GM12878 (cell line): ENCODE measurements at regions not wholly inside any gene's neighbourhood (a gene's known extent, or its start where the extent isn't known, plus 50 kb on each side); places are given as distances from the start of the nearest gene placed in this dataset.
A peak's percentile ranks its signal among the peaks of the same experiment; 100 is the strongest.

Source experiments
- ATAC-seq: fragments of 200-7000 bp; cut with Tn5 transposase; 3 replicates; pipeline ENCODE4 v1.9.1; 2020; ENCODE audit warnings: mild to moderate bottlenecking, moderate library complexity
- BruUV-seq: library from RNA; stranded (reverse); fragments of 400-500 nt; replicated peaks from 2 replicates; lab custom pipeline; 2021; lab: Mats Ljungman, UMichigan
- CTCF ChIA-PET: fragments of 300-600 bp; sonication (Branson Sonifier 250); formaldehyde crosslinking; extraction: SDS; loops from one replicate; lab custom pipeline; 2021; ENCODE audit warnings: inconsistent platforms; lab: Yijun Ruan, JAX
- POLR2A ChIA-PET: fragments of 350-600 bp; formaldehyde crosslinking; extraction: SDS; loops from one replicate; lab custom pipeline; 2021; ENCODE audit warnings: inconsistent platforms; lab: Charles Lee
- RAD21 ChIA-PET: fragments of 300-600 bp; sonication (Branson Sonifier 250); formaldehyde crosslinking; loops from one replicate; lab custom pipeline; 2023; ENCODE audit warnings: antibody characterized with exemption; ENCODE audit not compliant: unreplicated experiment; lab: Charles Lee
- SMC1A ChIA-PET: fragments of 300-600 bp; sonication (Branson Sonifier 250); formaldehyde crosslinking; loops from one replicate; lab custom pipeline; 2023; ENCODE audit not compliant: unreplicated experiment, uncharacterized antibody; lab: Charles Lee
- DNase-seq: peaks from one replicate; pipeline ENCODE4 v3.0.0-alpha.2; 2011; ENCODE audit warnings: low read depth, low spot score
- FAIRE-seq: peaks from 3 replicates; lab custom pipeline; 2011; peaks lifted over from hg19 to GRCh38; lab: Jason Lieb, UNC
- H2AFZ ChIP-seq: 2 replicates; pipeline ENCODE4 v1.6.0; 2011; ENCODE audit warnings: low read depth, low read length, control low read depth; ENCODE audit not compliant: control insufficient read depth
- H3K27ac ChIP-seq: 2 replicates; pipeline ENCODE4 v1.5.1; 2011; ENCODE audit warnings: control low read depth; ENCODE audit not compliant: control insufficient read depth, insufficient read depth
- H3K27me3 ChIP-seq, 2 experiments: replicated peaks in 1 of 2; 2 replicates each; pipeline versions ENCODE4 v1.6.0 to v1.6.1; 2011; ENCODE audit warnings: low read length in 1 of 2; ENCODE audit not compliant: control insufficient read depth in 2 of 2, insufficient read depth in 2 of 2
- H3K36me3 ChIP-seq, 2 experiments: 2 replicates each; pipeline ENCODE4 v1.5.1; 2011; ENCODE audit warnings: low read length in 1 of 2; ENCODE audit not compliant: control insufficient read depth in 2 of 2, insufficient read depth in 2 of 2
- H3K4me1 ChIP-seq: 2 replicates; pipeline ENCODE4 v1.6.1; 2011; ENCODE audit warnings: mild to moderate bottlenecking, low read length, moderate library complexity, mixed read lengths; ENCODE audit not compliant: control insufficient read depth, insufficient read depth
- H3K4me2 ChIP-seq: 2 replicates; pipeline ENCODE4 v1.6.0; 2011; ENCODE audit warnings: control low read depth; ENCODE audit not compliant: control insufficient read depth, insufficient read depth
- H3K4me3 ChIP-seq: fragments of 200-600 bp; sonication (generic); 2 replicates; pipeline ENCODE4 v1.5.1; 2016
- H3K79me2 ChIP-seq: 2 replicates; pipeline ENCODE4 v1.6.0; 2011; ENCODE audit warnings: low read length; ENCODE audit not compliant: control insufficient read depth, insufficient read depth
- H3K9ac ChIP-seq: 2 replicates; pipeline ENCODE4 v1.8.0; 2011; ENCODE audit warnings: low read length, control low read depth, mixed read lengths; ENCODE audit not compliant: control insufficient read depth, insufficient read depth
- H3K9me3 ChIP-seq: replicated peaks from 3 replicates; pipeline ENCODE4 v1.5.1; 2011; ENCODE audit warnings: mild to moderate bottlenecking, low read length; ENCODE audit not compliant: control insufficient read depth, insufficient read depth
- H4K20me1 ChIP-seq: 2 replicates; pipeline ENCODE4 v1.6.0; 2011; ENCODE audit not compliant: control insufficient read depth, insufficient read depth
- ATF2 ChIP-seq: IDR thresholded peaks from 2 replicates; pipeline ENCODE4 v1.6.1; 2012; ENCODE audit warnings: low read length, inconsistent platforms
- EP300 ChIP-seq, 2 experiments: fragments of 150-350 bp in 1 of 2; IDR thresholded peaks; 2 replicates each; pipeline ENCODE4 v1.6.1; 2011 to 2012; ENCODE audit warnings: low read depth in 2 of 2, low read length in 2 of 2, borderline replicate concordance in 1 of 2, improper control_type of control experiment in 1 of 2, inconsistent platforms in 1 of 2; ENCODE audit not compliant: control insufficient read depth in 1 of 2
- HCFC1 ChIP-seq: fragments of 150-350 bp; IDR thresholded peaks from 2 replicates; pipeline ENCODE4 v1.6.1; 2014; ENCODE audit warnings: low read length
- KAT2A ChIP-seq: conservative IDR thresholded peaks from 2 replicates; pipeline ENCODE4 v1.6.1; 2011; ENCODE audit warnings: low read depth, low read length; ENCODE audit not compliant: control insufficient read depth
- MEF2B ChIP-seq: fragments of 450-650 bp; IDR thresholded peaks from 2 replicates; pipeline ENCODE4 v1.6.1; 2018; ENCODE audit warnings: mild to moderate bottlenecking, moderate library complexity; ENCODE audit not compliant: partially characterized antibody, poor library complexity, severe bottlenecking
- MTA2 ChIP-seq: fragments of 450-650 bp; IDR thresholded peaks from 2 replicates; pipeline ENCODE4 v1.6.1; 2016; ENCODE audit warnings: low read depth, mild to moderate bottlenecking, moderate library complexity
- MYB ChIP-seq: fragments of 150-350 bp; IDR thresholded peaks from 2 replicates; pipeline ENCODE4 v1.6.1; 2014; ENCODE audit warnings: mild to moderate bottlenecking, low read depth, low read length, borderline replicate concordance
- NFYB ChIP-seq: IDR thresholded peaks from 2 replicates; pipeline ENCODE4 v1.6.1; 2011; ENCODE audit warnings: low read depth, mild to moderate bottlenecking, low read length, improper control_type of control experiment, moderate library complexity; ENCODE audit not compliant: insufficient read depth
- SIN3A ChIP-seq: IDR thresholded peaks from 2 replicates; pipeline ENCODE4 v1.6.1; 2012; ENCODE audit warnings: low read depth, low read length, improper control_type of control experiment
- ZNF384 ChIP-seq: IDR thresholded peaks from 2 replicates; pipeline ENCODE4 v1.6.1; 2012; ENCODE audit warnings: low read depth, mild to moderate bottlenecking, low read length, improper control_type of control experiment, borderline replicate concordance
- WGBS: methylation state at CpG from one replicate; pipeline ENCODE4 v1.1.6; 2016; ENCODE audit warnings: low lambda C conversion rate; ENCODE audit not compliant: insufficient replicate concordance, insufficient coverage; ENCODE audit errors: missing lambda C conversion rate; 5-methylcytosine and 5-hydroxymethylcytosine counted together
- in situ Hi-C: fragments of 300-500 bp; cut with MboI; formaldehyde crosslinking; loops from 9 replicates; pipeline ENCODE4 v1.14.3; 2018; ENCODE audit warnings: mixed read lengths
- intact Hi-C: fragments of 100-400 bp; cut with micrococcal nuclease; formaldehyde crosslinking; loops from one replicate; pipeline ENCODE4 v1.14.2; 2022; ENCODE audit not compliant: unreplicated experiment
- TF ChIP-seq, protein P1 (sequence below), 3 experiments: IDR thresholded peaks in 2 of 3; conservative IDR thresholded peaks in 1 of 3; 2 replicates each; pipeline ENCODE4 v1.5.1; 2011; ENCODE audit warnings: low read depth in 3 of 3, low read length in 3 of 3, mild to moderate bottlenecking in 3 of 3, control low read depth in 2 of 3, moderate library complexity in 2 of 3, inconsistent platforms in 1 of 3, mixed read lengths in 1 of 3; ENCODE audit not compliant: control insufficient read depth in 2 of 3, insufficient read depth in 1 of 3; ENCODE audit errors: extremely low read depth in 1 of 3

GRCh38 chr12:58105225-58106119 is 164.1 kb downstream of the ATP23 start:
- H3K4me3 ChIP-seq: no peak overlapping the region
- no peaks in the 10 kb centered on the region for H3K4me1 ChIP-seq
- CTCF ChIA-PET: interaction anchor here (1.2 kb wide), 1 partner anchor 13 kb away, joined by 3 read pairs; no protein-coding TSS in a partner anchor
- DNase-seq (no peak), FAIRE-seq (no peak), ATAC-seq (no peak)
- no peaks in the 10 kb centered on the region for H3K27me3 ChIP-seq
- no peak overlapping the region for H3K4me2 ChIP-seq
- POLR2A ChIA-PET: no interaction called here
- no peaks in the 10 kb centered on the region for H3K36me3 ChIP-seq
- TF ChIP-seq, protein P1, sequence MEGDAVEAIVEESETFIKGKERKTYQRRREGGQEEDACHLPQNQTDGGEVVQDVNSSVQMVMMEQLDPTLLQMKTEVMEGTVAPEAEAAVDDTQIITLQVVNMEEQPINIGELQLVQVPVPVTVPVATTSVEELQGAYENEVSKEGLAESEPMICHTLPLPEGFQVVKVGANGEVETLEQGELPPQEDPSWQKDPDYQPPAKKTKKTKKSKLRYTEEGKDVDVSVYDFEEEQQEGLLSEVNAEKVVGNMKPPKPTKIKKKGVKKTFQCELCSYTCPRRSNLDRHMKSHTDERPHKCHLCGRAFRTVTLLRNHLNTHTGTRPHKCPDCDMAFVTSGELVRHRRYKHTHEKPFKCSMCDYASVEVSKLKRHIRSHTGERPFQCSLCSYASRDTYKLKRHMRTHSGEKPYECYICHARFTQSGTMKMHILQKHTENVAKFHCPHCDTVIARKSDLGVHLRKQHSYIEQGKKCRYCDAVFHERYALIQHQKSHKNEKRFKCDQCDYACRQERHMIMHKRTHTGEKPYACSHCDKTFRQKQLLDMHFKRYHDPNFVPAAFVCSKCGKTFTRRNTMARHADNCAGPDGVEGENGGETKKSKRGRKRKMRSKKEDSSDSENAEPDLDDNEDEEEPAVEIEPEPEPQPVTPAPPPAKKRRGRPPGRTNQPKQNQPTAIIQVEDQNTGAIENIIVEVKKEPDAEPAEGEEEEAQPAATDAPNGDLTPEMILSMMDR (IDR thresholded peaks at IDR 0.05 in 2 of 3, conservative IDR thresholded peaks at IDR 0.05 in 1 of 3; ENCODE audit: control insufficient read depth in 2 of 3, extremely low read depth in 1 of 3, insufficient read depth in 1 of 3, low read depth in 3 of 3, low read length in 3 of 3): peak in 1 of 3 experiments; percentile 15; a peak in 1 of 6 replicates
- no peak for TF ChIP-seq ZNF384
- SMC1A ChIA-PET: interaction anchor here (0.7 to 1.5 kb wide), 2 partner anchors 10 to 15 kb away, joined by 3 to 4 read pairs; no protein-coding TSS in a partner anchor
- H4K20me1 ChIP-seq: no peaks in the 10 kb centered on the region
- no peaks in the 10 kb centered on the region for H3K79me2 ChIP-seq
- H3K27ac ChIP-seq: no peak overlapping the region
- no peaks in the 10 kb centered on the region for H3K9me3 ChIP-seq
- no peak overlapping the region for H2AFZ ChIP-seq
- WGBS: 25% methylated on average over 8 of the region's 10 CpGs
- intact Hi-C loops (no loop called here), in situ Hi-C loops (no loop called here)
- RAD21 ChIA-PET: no interaction called here
- no peak overlapping the region for H3K9ac ChIP-seq
- no TSS peak for BruUV-seq

DNA sequence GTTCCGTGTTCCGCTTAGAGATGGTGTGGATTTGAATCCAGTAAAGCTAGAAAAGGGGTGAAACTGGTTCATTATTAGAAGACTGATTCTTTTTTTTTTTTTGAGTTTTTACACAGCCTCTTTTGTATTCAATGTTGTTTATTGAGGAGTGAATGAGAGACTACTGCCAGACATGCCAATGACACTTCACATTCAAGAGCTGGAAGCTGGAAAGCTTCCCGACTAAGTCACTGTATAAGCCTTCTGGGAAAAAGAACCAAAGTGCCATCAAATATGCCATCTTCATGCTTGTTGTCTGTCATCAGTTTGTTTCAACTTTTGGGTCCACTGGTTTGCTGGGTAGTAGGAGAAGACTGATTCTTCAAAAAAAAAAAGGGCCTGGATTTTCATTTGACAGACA is 164.8 kb downstream of the ATP23 start:
- no peaks in the 10 kb centered on the region for H3K4me1 ChIP-seq
- no peak overlapping the region for H3K4me2 ChIP-seq
- no peak overlapping the region for H3K27ac ChIP-seq
- no peaks in the 10 kb centered on the region for H4K20me1 ChIP-seq
- 79% methylated on average over 3 of the region's 3 CpGs for WGBS
- H3K79me2 ChIP-seq: no peaks in the 10 kb centered on the region
- no peak overlapping the region for H3K9ac ChIP-seq
- BruUV-seq: no TSS peak
- H3K9me3 ChIP-seq: no peaks in the 10 kb centered on the region
- DNase-seq (no peak), ATAC-seq (no peak), FAIRE-seq (no peak)
- H3K4me3 ChIP-seq: no peak overlapping the region
- ChIA-PET RAD21 (no interaction called here), SMC1A (interaction anchor here (0.7 to 1.5 kb wide), 2 partner anchors 10 to 15 kb away, joined by 3 to 4 read pairs; no protein-coding TSS in a partner anchor), CTCF (interaction anchor here (1.2 kb wide), 1 partner anchor 13 kb away, joined by 3 read pairs; no protein-coding TSS in a partner anchor), POLR2A (interaction anchor here (0.7 kb wide), 1 partner anchor 43 kb away, joined by 4 read pairs; no protein-coding TSS in a partner anchor)
- in situ Hi-C loops: no loop called here
- no peak overlapping the region for H2AFZ ChIP-seq
- no peaks in the 10 kb centered on the region for H3K27me3 ChIP-seq
- no peaks in the 10 kb centered on the region for H3K36me3 ChIP-seq
- intact Hi-C loops: no loop called here
- TF ChIP-seq ATF2 (no peak), SIN3A (no peak), MYB (no peak), MTA2 (no peak), EP300 (IDR thresholded peaks at IDR 0.05; ENCODE audit: borderline replicate concordance in 1 of 2, control insufficient read depth in 1 of 2, low read depth in 2 of 2, low read length in 2 of 2) (no peak), NFYB (no peak), HCFC1 (no peak), KAT2A (no peak), MEF2B (no peak)
